Liver (tissue), 8 donors: ENCODE measurements at regions not wholly inside any gene's neighbourhood (a gene's known extent, or its start where the extent isn't known, plus 50 kb on each side); places are given as distances from the start of the nearest gene placed in this dataset.

Source experiments
- DNase-seq: peaks from one replicate; pipeline ENCODE4 v3.0.0-alpha.2; 2017; ENCODE audit warnings: low spot score
- H3K27ac ChIP-seq, 2 donors: one replicate each; pipeline ENCODE4 v1.7.0; 2013; ENCODE audit warnings: inconsistent platforms in 2 of 2, low read length in 2 of 2, control low read depth in 1 of 2, low read depth in 1 of 2, mild to moderate bottlenecking in 1 of 2
- H3K27me3 ChIP-seq, 4 donors: one replicate each; pipeline versions ENCODE4 v1.6.1 to v1.7.0; 2013; ENCODE audit warnings: low read length in 3 of 4, inconsistent platforms in 1 of 4, mild to moderate bottlenecking in 1 of 4, moderate library complexity in 1 of 4; ENCODE audit not compliant: control insufficient read depth in 4 of 4, insufficient read depth in 4 of 4
- H3K36me3 ChIP-seq, 4 donors: one replicate each; pipeline versions ENCODE4 v1.6.1 to v1.7.0; 2013; ENCODE audit warnings: low read length in 3 of 4, mild to moderate bottlenecking in 3 of 4, low read depth in 1 of 4, moderate library complexity in 1 of 4; ENCODE audit not compliant: control insufficient read depth in 4 of 4, insufficient read depth in 3 of 4
- H3K4me1 ChIP-seq, 4 donors: one replicate each; pipeline versions ENCODE4 v1.6.1 to v1.7.0; 2013; ENCODE audit warnings: low read length in 3 of 4, mild to moderate bottlenecking in 3 of 4, moderate library complexity in 1 of 4; ENCODE audit not compliant: control insufficient read depth in 4 of 4, insufficient read depth in 4 of 4
- H3K4me3 ChIP-seq, 3 donors: one replicate each; pipeline versions ENCODE4 v1.6.1 to v1.7.0; 2013; ENCODE audit warnings: low read length in 3 of 3, control low read depth in 1 of 3, low read depth in 1 of 3, mild to moderate bottlenecking in 1 of 3
- H3K9ac ChIP-seq, 2 donors: one replicate each; pipeline ENCODE4 v1.7.0; 2013; ENCODE audit warnings: low read length in 2 of 2, mild to moderate bottlenecking in 2 of 2, moderate library complexity in 2 of 2, control low read depth in 1 of 2, low read depth in 1 of 2
- H3K9me3 ChIP-seq, 4 donors: one replicate each; pipeline versions ENCODE4 v1.6.1 to v1.7.0; 2013; ENCODE audit warnings: low read length in 3 of 4; ENCODE audit not compliant: control insufficient read depth in 4 of 4
- CTCF ChIP-seq: fragments of 150-350 bp; IDR thresholded peaks from 2 replicates; pipeline ENCODE4 v1.5.1; 2017; ENCODE audit warnings: improper control_type of control experiment, low read depth, low read length; ENCODE audit not compliant: missing input control
- EGR1 ChIP-seq, 2 donors: IDR thresholded peaks; 2 replicates each; pipeline ENCODE4 v1.6.1; 2016 to 2018; ENCODE audit warnings: antibody characterized with exemption in 2 of 2, low read depth in 2 of 2
- FOXA2 ChIP-seq: IDR thresholded peaks from 2 replicates; pipeline ENCODE4 v1.6.1; 2016; ENCODE audit warnings: antibody characterized with exemption
- GABPA ChIP-seq, 2 donors: IDR thresholded peaks in 1 of 2; conservative IDR thresholded peaks in 1 of 2; 2 replicates each; pipeline ENCODE4 v1.6.1; 2016; ENCODE audit warnings: antibody characterized with exemption in 2 of 2, mild to moderate bottlenecking in 1 of 2, moderate library complexity in 1 of 2
- HNF4A ChIP-seq, 2 donors: conservative IDR thresholded peaks; 2 replicates each; pipeline ENCODE4 v1.6.1; 2016; ENCODE audit warnings: antibody characterized with exemption in 2 of 2, mild to moderate bottlenecking in 2 of 2
- HNF4G ChIP-seq: IDR thresholded peaks from 2 replicates; pipeline ENCODE4 v1.6.1; 2016; ENCODE audit warnings: antibody characterized with exemption
- JUND ChIP-seq, 2 donors: IDR thresholded peaks; 2 replicates each; pipeline ENCODE4 v1.6.1; 2016; ENCODE audit warnings: antibody characterized with exemption in 2 of 2
- NR2F2 ChIP-seq: IDR thresholded peaks from 2 replicates; pipeline ENCODE4 v1.6.1; 2016; ENCODE audit warnings: antibody characterized with exemption
- RAD21 ChIP-seq, 2 donors: IDR thresholded peaks; 2 replicates each; pipeline ENCODE4 v1.6.1; 2016; ENCODE audit warnings: antibody characterized with exemption in 2 of 2, mild to moderate bottlenecking in 2 of 2
- REST ChIP-seq: IDR thresholded peaks from 2 replicates; pipeline ENCODE4 v1.6.1; 2016; ENCODE audit warnings: antibody characterized with exemption, mild to moderate bottlenecking
- RXRA ChIP-seq, 2 donors: IDR thresholded peaks; 2 replicates each; pipeline ENCODE4 v1.6.1; 2017 to 2018; ENCODE audit warnings: antibody characterized with exemption in 2 of 2, mild to moderate bottlenecking in 1 of 2
- SP1 ChIP-seq: IDR thresholded peaks from 2 replicates; pipeline ENCODE4 v1.6.1; 2018; ENCODE audit warnings: antibody characterized with exemption, mild to moderate bottlenecking
- TAF1 ChIP-seq: conservative IDR thresholded peaks from 2 replicates; pipeline ENCODE4 v1.6.1; 2016; ENCODE audit warnings: antibody characterized with exemption, mild to moderate bottlenecking
- YY1 ChIP-seq: IDR thresholded peaks from 2 replicates; pipeline ENCODE4 v1.6.1; 2016; ENCODE audit warnings: antibody characterized with exemption, mild to moderate bottlenecking
- WGBS: extraction: QIAGEN DNeasy Blood & Tissue Kit; methylation state at CpG from one replicate; pipeline ENCODE4 v1.1.7; 2013; 5-methylcytosine and 5-hydroxymethylcytosine counted together
- TF ChIP-seq, protein P1 (sequence below): IDR thresholded peaks from 2 replicates; pipeline ENCODE4 v1.6.1; 2016; ENCODE audit warnings: antibody characterized with exemption
- TF ChIP-seq, protein P2 (sequence below): IDR thresholded peaks from 2 replicates; pipeline ENCODE4 v1.6.1; 2016; ENCODE audit warnings: antibody characterized with exemption
- donor health status: healthy.
- donor health status: healthy.
- donor health status: healthy.
- donor health status: healthy.
- donor health status: healthy.

- 34% methylated on average over 4 of the region's 4 CpGs for WGBS
- Histone ChIP-seq H3K4me1 (no peaks in the 10 kb centered on the region), H3K9me3 (peaks cover 0 to 3% (median 0%) of the 10 kb centered on the region in 4 donors), H3K36me3 (no peaks in the 10 kb centered on the region), H3K27me3 (peaks cover 0 to 13% (median 3%) of the 10 kb centered on the region in 4 donors), H3K9ac (no peak overlapping the region), H3K4me3 (no peak overlapping the region), H3K27ac (no peak overlapping the region)
- TF ChIP-seq FOXA2 (no peak), SP1 (no peak), REST (no peak), RXRA (IDR thresholded peaks at IDR 0.05) (no peak), GABPA (IDR thresholded peaks at IDR 0.05 in 1 of 2, conservative IDR thresholded peaks at IDR 0.05 in 1 of 2) (no peak), JUND (IDR thresholded peaks at IDR 0.05) (no peak)
- TF ChIP-seq, protein P1, sequence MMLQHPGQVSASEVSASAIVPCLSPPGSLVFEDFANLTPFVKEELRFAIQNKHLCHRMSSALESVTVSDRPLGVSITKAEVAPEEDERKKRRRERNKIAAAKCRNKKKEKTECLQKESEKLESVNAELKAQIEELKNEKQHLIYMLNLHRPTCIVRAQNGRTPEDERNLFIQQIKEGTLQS: no peak
- DNase-seq: no peak
These were observed 74.1 kb upstream of the GPR12 start for GRCh38 chr13:26834646-26835045.

GRCh38 chr13:26831336-26831908 is 70.8 kb upstream of the GPR12 start:
- H3K9me3 ChIP-seq: peaks cover 0 to 3% (median 0%) of the 10 kb centered on the region in 4 donors
- H3K36me3 ChIP-seq: no peaks in the 10 kb centered on the region
- no peak overlapping the region for H3K9ac ChIP-seq
- DNase-seq: no peak
- H3K4me3 ChIP-seq: no peak overlapping the region
- H3K27me3 ChIP-seq: peaks cover 0 to 10% (median 3%) of the 10 kb centered on the region in 4 donors
- H3K27ac ChIP-seq: no peak overlapping the region
- TF ChIP-seq, protein P2, sequence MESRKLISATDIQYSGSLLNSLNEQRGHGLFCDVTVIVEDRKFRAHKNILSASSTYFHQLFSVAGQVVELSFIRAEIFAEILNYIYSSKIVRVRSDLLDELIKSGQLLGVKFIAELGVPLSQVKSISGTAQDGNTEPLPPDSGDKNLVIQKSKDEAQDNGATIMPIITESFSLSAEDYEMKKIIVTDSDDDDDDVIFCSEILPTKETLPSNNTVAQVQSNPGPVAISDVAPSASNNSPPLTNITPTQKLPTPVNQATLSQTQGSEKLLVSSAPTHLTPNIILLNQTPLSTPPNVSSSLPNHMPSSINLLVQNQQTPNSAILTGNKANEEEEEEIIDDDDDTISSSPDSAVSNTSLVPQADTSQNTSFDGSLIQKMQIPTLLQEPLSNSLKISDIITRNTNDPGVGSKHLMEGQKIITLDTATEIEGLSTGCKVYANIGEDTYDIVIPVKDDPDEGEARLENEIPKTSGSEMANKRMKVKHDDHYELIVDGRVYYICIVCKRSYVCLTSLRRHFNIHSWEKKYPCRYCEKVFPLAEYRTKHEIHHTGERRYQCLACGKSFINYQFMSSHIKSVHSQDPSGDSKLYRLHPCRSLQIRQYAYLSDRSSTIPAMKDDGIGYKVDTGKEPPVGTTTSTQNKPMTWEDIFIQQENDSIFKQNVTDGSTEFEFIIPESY: no peak
- TF ChIP-seq HNF4A (conservative IDR thresholded peaks at IDR 0.05): no peak
- TF ChIP-seq RXRA (IDR thresholded peaks at IDR 0.05): no peak
- TF ChIP-seq, protein P1: no peak
- no peak for TF ChIP-seq RAD21 (IDR thresholded peaks at IDR 0.05)
- no peak for TF ChIP-seq HNF4G
- no peak for TF ChIP-seq SP1
- TF ChIP-seq GABPA (IDR thresholded peaks at IDR 0.05 in 1 of 2, conservative IDR thresholded peaks at IDR 0.05 in 1 of 2): no peak
- TF ChIP-seq JUND (IDR thresholded peaks at IDR 0.05): no peak
- TF ChIP-seq YY1: no peak
- no peak for TF ChIP-seq CTCF
- TF ChIP-seq NR2F2: no peak
- TF ChIP-seq EGR1 (IDR thresholded peaks at IDR 0.05; ENCODE audit: low read depth in 2 of 2): no peak
- TF ChIP-seq TAF1: no peak
- 63% methylated on average over 6 of the region's 6 CpGs for whole genome bisulfite sequencing
- H3K4me1 ChIP-seq: no peaks in the 10 kb centered on the region
